Fibroblast of mammary gland (primary cell): ENCODE measurements at regions not wholly inside any gene's neighbourhood (a gene's known extent, or its start where the extent isn't known, plus 50 kb on each side); places are given as distances from the start of the nearest gene placed in this dataset.
A peak's percentile ranks its signal among the peaks of the same experiment; 100 is the strongest.

Source experiments
- DNase-seq: peaks from one replicate; pipeline ENCODE4 v3.0.0-alpha.2; 2010; ENCODE audit warnings: low read depth
- H3K4me3 ChIP-seq: 2 replicates; pipeline ENCODE4 v1.5.1; 2011; ENCODE audit warnings: low read depth, mild to moderate bottlenecking, low read length, moderate library complexity; ENCODE audit not compliant: control insufficient read depth
- TF ChIP-seq, protein P1 (sequence below): conservative IDR thresholded peaks from 2 replicates; pipeline ENCODE4 v1.5.1; 2011; ENCODE audit warnings: low read depth, low read length, inconsistent platforms; ENCODE audit not compliant: control insufficient read depth, insufficient read depth

DNA sequence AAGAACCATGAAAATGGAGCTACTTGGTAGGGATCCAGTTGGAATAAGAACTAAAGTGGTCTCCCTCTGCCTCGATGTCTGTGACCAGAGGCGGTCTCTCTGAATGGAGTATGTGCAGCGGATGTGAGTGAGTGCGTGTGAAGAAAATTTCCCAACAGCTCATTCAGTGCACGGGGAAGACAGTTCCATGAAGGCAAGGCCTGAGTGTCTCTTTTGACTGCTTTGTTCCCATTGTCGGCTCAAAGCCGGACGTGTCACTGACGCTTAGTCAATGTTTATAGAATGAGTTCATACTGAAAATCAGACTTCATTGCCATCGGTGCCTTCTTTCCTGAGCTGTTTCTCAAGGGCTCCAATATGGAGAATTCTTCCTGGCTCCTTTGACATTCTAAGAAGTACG, 55.3 kb upstream of the GRB10 start:
- peak; percentile 73 for DNase-seq
- H3K4me3 ChIP-seq = no peak overlapping the region
- TF ChIP-seq, protein P1, sequence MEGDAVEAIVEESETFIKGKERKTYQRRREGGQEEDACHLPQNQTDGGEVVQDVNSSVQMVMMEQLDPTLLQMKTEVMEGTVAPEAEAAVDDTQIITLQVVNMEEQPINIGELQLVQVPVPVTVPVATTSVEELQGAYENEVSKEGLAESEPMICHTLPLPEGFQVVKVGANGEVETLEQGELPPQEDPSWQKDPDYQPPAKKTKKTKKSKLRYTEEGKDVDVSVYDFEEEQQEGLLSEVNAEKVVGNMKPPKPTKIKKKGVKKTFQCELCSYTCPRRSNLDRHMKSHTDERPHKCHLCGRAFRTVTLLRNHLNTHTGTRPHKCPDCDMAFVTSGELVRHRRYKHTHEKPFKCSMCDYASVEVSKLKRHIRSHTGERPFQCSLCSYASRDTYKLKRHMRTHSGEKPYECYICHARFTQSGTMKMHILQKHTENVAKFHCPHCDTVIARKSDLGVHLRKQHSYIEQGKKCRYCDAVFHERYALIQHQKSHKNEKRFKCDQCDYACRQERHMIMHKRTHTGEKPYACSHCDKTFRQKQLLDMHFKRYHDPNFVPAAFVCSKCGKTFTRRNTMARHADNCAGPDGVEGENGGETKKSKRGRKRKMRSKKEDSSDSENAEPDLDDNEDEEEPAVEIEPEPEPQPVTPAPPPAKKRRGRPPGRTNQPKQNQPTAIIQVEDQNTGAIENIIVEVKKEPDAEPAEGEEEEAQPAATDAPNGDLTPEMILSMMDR = no peak

DNA sequence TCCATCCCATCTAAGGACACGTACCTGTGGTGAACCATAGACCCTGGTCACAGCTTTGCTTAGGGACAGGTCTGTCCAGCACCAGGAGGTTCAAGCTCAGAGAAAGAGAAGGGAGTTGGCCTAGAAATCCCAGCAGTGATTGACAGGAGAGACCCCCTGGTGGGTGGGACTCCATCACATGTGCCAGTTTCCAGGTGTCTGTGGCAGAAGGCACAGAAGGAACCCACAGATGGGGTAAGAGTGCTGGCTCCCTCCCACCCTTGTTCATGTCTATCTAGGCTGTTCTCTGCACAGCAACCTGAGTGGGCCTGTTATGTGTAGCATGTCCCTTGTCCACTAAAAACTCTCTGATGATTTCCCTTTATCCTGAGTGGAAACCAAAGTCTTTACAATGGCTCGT, 54.0 kb upstream of the GRB10 start:
- DNase-seq = no peak
- no peak overlapping the region for H3K4me3 ChIP-seq
- TF ChIP-seq, protein P1 = no peak

DNA sequence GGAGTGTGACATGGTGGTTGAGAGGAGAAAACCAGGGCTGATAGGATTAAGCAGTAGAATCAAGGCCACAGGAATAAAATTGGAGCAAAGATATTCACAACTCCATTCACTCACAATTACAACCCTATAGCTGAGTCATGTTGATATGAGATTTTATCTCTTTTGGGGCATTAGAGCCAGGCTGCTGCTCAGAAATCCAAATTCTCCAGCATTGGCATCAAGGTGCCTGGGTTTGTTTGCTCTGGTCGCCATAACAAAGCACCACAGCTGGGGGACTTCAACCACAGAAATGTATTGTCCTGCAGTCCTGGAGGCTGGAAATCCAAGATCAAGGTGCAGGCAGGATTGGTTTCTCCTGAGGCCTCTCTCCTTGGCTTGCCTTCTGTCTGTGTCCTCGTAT, 52.5 kb upstream of the GRB10 start:
- H3K4me3 ChIP-seq = no peak overlapping the region
- no peak for DNase-seq
- TF ChIP-seq, protein P1 = no peak

DNA sequence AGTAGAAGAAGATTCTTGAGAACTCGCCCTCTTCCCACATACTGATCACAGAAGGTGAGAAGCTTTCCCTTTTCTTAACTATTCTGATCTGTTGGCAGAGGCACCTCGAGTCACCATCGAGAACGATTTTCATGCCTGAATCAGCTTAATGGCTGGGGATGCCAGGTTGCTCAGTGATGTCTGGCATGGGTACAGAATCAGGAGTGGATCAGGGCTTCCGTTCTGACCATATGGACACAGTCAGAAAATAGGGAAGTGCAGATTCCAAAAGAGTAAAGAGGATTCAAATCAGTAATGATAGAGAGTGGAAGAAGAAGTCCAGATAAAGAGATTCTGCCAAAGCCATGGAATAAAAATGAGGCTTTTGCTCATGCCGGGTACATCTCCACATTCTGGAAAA, 52.0 kb upstream of the GRB10 start:
- H3K4me3 ChIP-seq = no peak overlapping the region
- DNase-seq = no peak
- TF ChIP-seq, protein P1 = no peak

DNA sequence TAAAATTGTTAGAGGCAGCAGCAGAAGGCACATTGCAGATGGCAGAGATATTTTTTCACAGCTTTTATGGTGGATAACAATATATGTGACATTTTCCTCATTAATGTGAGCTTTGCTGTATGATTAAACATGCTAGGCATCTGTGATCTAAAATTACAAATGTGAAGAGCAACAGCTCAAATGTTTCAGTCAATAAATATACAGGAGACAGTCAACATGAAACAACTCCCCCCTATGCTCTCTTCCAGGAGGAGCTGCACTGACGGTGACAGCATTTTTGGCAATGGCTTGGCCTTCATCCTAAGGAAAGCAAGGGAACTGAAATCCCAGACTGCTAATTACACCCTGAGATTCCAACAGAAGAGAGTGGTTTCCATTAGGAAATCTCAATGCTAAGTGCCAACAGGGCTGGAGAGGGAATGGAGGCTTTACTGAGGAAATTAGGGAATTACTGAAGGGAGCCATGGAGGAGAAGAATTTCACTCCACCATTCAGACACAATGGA, 51.4 kb upstream of the GRB10 start:
- H3K4me3 ChIP-seq = no peak overlapping the region
- DNase-seq = no peak
- TF ChIP-seq, protein P1 = no peak

DNA sequence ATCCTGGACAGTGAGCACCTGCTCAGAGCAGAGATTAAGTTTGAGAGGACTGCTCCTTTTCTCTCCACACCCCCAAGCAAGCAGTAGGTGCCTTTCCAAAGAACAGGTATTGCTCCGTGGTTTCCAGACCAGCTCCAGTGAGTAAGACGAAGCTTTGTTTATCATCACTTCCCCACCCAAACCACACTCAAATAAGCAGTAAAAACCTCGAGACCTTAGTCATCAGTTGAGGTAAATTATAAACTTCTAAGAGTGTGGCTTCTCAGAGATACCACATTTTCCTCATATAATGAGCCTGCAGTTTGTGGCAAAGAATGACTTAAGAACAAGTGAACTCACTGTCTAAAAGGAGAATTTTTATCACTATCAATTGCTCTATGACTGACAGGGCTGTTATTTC, 50.0 kb upstream of the GRB10 start:
- DNase-seq = peak; percentile 41
- H3K4me3 ChIP-seq = no peak overlapping the region
- TF ChIP-seq, protein P1 = no peak
